ENCODE measurements at regions not wholly inside any gene's neighbourhood (a gene's known extent, or its start where the extent isn't known, plus 50 kb on each side); places are given as distances from the start of the nearest gene placed in this dataset.

- no peak for TF ChIP-seq CTCF (IDR thresholded peaks at IDR 0.05; ENCODE audit: low read depth, low read length)
- no peak for TF ChIP-seq EZH2phosphoT487 (IDR thresholded peaks at IDR 0.05; ENCODE audit: low read depth)
Observed at GRCh38 chr11:69239641-69240040, 54.3 kb upstream of the MYEOV start.
